ENCODE measurements at regions not wholly inside any gene's neighbourhood (a gene's known extent, or its start where the extent isn't known, plus 50 kb on each side); places are given as distances from the start of the nearest gene placed in this dataset.

DNA sequence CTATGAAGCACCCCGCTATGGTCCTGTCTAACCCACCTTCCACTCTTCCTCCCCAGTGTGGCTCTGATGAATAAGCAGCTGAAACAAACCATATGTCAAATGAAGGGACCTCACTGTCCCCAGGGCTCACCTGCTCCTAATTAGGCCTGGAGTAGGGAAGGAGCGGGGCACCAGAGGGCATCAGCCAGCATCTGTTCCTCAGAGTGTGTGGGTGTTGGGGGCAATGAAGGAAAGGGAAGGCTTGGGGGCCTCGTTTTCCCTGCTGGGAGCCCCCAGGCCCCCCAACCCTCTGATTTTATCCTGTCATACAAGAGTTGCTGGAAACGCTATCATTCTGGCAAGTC lies 274.7 kb downstream of the HAUS1 start:
- DNase-seq (ENCODE audit: low spot score, unreplicated experiment), result no peak
- Mint-ChIP-seq H3K27me3 (no peaks in the 10 kb centered on the region), H3K4me1 (ENCODE audit: low read depth) (peaks cover 15% of the 10 kb centered on the region), H3K9me3 (ENCODE audit: low read depth) (no peaks in the 10 kb centered on the region), H3K36me3 (ENCODE audit: insufficient read depth) (no peaks in the 10 kb centered on the region), H3K27ac (no peak overlapping the region), H3K4me3 (ENCODE audit: low read depth) (no peak overlapping the region)
- TF ChIP-seq, protein P1, sequence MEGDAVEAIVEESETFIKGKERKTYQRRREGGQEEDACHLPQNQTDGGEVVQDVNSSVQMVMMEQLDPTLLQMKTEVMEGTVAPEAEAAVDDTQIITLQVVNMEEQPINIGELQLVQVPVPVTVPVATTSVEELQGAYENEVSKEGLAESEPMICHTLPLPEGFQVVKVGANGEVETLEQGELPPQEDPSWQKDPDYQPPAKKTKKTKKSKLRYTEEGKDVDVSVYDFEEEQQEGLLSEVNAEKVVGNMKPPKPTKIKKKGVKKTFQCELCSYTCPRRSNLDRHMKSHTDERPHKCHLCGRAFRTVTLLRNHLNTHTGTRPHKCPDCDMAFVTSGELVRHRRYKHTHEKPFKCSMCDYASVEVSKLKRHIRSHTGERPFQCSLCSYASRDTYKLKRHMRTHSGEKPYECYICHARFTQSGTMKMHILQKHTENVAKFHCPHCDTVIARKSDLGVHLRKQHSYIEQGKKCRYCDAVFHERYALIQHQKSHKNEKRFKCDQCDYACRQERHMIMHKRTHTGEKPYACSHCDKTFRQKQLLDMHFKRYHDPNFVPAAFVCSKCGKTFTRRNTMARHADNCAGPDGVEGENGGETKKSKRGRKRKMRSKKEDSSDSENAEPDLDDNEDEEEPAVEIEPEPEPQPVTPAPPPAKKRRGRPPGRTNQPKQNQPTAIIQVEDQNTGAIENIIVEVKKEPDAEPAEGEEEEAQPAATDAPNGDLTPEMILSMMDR (IDR thresholded peaks at IDR 0.05; ENCODE audit: unreplicated experiment), result no peak

DNA sequence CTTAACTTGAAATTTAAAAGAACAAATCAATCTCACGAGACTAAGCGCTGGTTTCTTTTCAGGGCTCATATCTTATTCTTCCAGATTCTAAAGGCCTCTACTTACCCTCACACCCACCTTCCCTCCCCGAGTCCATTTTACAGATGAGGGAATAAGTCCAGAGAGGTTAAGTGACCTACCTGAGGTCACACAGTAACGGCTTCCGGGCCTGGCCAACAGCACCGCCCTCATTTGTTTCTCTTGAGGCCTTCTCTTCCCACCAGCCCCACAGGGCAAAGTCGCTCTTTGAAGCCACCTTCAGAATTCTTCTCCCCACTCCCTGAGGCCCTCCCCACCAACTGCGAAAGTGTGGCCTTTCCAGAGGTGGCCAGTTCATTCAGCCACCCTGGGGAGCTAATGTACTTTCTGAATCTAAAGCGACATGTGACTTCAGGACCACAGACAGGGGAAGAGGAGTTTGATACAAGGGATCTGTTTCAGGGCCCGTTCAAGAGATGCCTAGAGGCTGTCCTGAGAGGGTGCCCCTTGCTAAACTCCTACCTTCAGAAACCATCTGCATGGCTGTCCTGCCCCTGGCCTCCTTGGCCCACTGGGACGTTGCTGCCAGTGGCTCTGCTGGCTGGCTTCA lies 275.3 kb downstream of the HAUS1 start:
- TF ChIP-seq, protein P1 (IDR thresholded peaks at IDR 0.05; ENCODE audit: unreplicated experiment), result no peak
- Mint-ChIP-seq H3K4me1 (ENCODE audit: low read depth) (peaks cover 12% of the 10 kb centered on the region), H3K4me3 (ENCODE audit: low read depth) (no peak overlapping the region), H3K27ac (no peak overlapping the region), H3K27me3 (no peaks in the 10 kb centered on the region), H3K36me3 (ENCODE audit: insufficient read depth) (no peaks in the 10 kb centered on the region), H3K9me3 (ENCODE audit: low read depth) (no peaks in the 10 kb centered on the region)
- no peak for DNase-seq (ENCODE audit: low spot score, unreplicated experiment)

DNA sequence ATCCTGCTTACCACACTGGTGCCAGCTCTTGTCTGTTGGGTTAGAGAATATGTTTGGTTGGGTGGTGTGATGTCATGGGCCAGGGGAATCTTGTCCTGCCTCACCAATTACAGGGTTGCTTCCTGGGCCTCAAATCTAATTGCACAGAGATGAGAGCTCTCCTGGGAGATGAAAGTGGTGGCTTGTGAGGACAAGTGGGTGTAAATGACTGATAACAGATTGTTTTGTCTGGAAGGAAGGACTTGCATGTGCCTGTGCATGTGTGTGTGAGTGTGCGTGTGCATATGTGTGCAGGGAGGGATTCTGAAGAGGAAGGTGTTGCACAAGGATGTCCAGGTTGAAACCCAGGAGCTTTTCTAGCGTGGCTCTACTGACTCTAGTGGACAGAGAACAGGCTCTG lies 271.9 kb downstream of the LOXHD1 start:
- no peaks in the 10 kb centered on the region for H3K36me3 Mint-ChIP-seq (ENCODE audit: insufficient read depth)
- TF ChIP-seq, protein P1 (IDR thresholded peaks at IDR 0.05; ENCODE audit: unreplicated experiment), result no peak
- peaks cover 1% of the 10 kb centered on the region for H3K4me1 Mint-ChIP-seq (ENCODE audit: low read depth)
- no peak overlapping the region for H3K27ac Mint-ChIP-seq
- no peak overlapping the region for H3K4me3 Mint-ChIP-seq (ENCODE audit: low read depth)
- no peaks in the 10 kb centered on the region for H3K9me3 Mint-ChIP-seq (ENCODE audit: low read depth)
- H3K27me3 Mint-ChIP-seq, result no peaks in the 10 kb centered on the region
- DNase-seq (ENCODE audit: low spot score, unreplicated experiment), result no peak

DNA sequence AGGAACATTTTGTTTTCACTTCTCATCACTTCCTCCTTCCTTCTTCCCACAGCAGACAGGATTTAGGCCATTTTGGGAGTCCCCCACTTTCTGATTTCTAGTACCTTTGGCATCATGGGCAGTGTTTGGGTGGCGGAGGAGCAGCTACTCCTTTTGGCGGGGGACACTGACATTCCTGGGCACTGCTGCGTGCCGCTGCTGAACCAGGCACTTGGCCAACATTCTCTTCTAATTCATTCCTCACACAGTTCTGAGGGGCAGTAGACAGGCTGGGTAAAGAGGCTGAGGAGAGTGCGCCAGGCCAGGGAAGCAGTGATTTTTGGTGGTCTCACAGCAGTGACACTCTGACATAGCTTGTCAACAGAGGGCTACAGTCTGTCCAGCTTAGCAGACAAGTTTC lies 270.2 kb downstream of the LOXHD1 start:
- Mint-ChIP-seq H3K36me3 (ENCODE audit: insufficient read depth) (no peaks in the 10 kb centered on the region), H3K4me1 (ENCODE audit: low read depth) (peaks cover 1% of the 10 kb centered on the region), H3K27ac (no peak overlapping the region), H3K27me3 (no peaks in the 10 kb centered on the region), H3K4me3 (ENCODE audit: low read depth) (no peak overlapping the region), H3K9me3 (ENCODE audit: low read depth) (no peaks in the 10 kb centered on the region)
- TF ChIP-seq, protein P1 (IDR thresholded peaks at IDR 0.05; ENCODE audit: unreplicated experiment), result no peak
- no peak for DNase-seq (ENCODE audit: low spot score, unreplicated experiment)

DNA sequence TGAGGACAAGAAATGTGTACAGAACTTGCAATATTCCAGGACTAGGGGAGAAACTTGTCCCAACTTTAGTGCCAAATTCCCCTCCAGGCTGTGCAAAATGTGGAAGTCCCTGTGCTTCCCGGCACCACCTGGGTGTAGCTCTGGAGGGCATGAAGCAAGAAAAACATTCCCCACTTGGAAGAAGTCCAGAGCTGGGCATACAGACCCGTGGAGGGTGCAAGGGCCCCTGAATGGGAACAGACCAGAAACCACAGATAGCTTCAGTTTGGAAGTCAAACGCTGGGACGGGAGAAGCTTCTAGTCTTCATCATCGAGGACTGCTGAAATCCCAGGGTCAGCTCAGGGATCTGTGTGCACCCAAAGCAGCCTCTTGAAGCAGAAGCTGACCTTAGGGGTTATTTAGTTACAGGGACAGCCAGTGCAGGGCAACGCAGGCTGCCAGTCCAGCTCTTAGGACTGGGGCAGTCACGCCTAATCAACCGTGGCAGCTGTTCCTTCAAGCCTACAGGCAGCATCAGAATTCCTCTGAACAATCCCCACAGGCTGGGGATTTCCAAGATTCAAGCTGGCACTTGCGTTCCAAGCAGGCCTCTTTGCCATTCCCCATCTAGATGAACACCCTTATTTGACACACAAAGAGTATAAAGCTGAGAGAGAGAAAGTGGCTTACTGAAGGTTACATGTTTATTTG lies 269.4 kb downstream of the LOXHD1 start:
- Mint-ChIP-seq H3K27me3 (no peaks in the 10 kb centered on the region), H3K4me1 (ENCODE audit: low read depth) (peaks cover 1% of the 10 kb centered on the region), H3K9me3 (ENCODE audit: low read depth) (no peaks in the 10 kb centered on the region), H3K27ac (peak overlapping the region; percentile 15), H3K4me3 (ENCODE audit: low read depth) (no peak overlapping the region), H3K36me3 (ENCODE audit: insufficient read depth) (no peaks in the 10 kb centered on the region)
- TF ChIP-seq, protein P1 (IDR thresholded peaks at IDR 0.05; ENCODE audit: unreplicated experiment), result no peak
- no peak for DNase-seq (ENCODE audit: low spot score, unreplicated experiment)

Data from progenitor cell of endocrine pancreas (in vitro differentiated cells).